Body of pancreas (tissue), 4 donors: ENCODE measurements at regions not wholly inside any gene's neighbourhood (a gene's known extent, or its start where the extent isn't known, plus 50 kb on each side); places are given as distances from the start of the nearest gene placed in this dataset.

Source experiments
- ATAC-seq: fragments of 150-250 bp; one replicate; pipeline ENCODE4 v1.9.1; 2016
- DNase-seq, 4 donors: peaks; one replicate each; pipeline ENCODE4 v3.0.0-alpha.2; 2019
- H3K27ac ChIP-seq, 4 donors: fragments of 200-600 bp; sonication (generic); 1 replicate in 3 of 4; 2 replicates in 1 of 4; pipeline versions ENCODE4 v1.5.1 to v1.6.1; 2016 to 2019; ENCODE audit warnings: mild to moderate bottlenecking in 1 of 4, mixed read lengths in 1 of 4, moderate library complexity in 1 of 4
- H3K27me3 ChIP-seq, 2 donors: fragments of 200-600 bp; sonication (generic); one replicate each; pipeline ENCODE4 v1.6.0; 2016; ENCODE audit warnings: mild to moderate bottlenecking in 1 of 2
- H3K36me3 ChIP-seq, 2 donors: fragments of 200-600 bp; sonication (generic); replicated peaks in 1 of 2; 2 replicates each; pipeline ENCODE4 v1.5.1; 2016; ENCODE audit warnings: low read depth in 2 of 2; ENCODE audit not compliant: insufficient read depth in 1 of 2
- H3K4me1 ChIP-seq: fragments of 200-600 bp; sonication (generic); one replicate; pipeline ENCODE4 v1.6.0; 2016
- H3K4me3 ChIP-seq, 2 donors: fragments of 200-600 bp; sonication (generic); 1 replicate in 1 of 2; 2 replicates in 1 of 2; pipeline ENCODE4 v1.5.1; 2016 to 2019
- H3K9me3 ChIP-seq, 3 donors: fragments of 200-600 bp; sonication (generic); 1 replicate in 2 of 3; 2 replicates in 1 of 3; pipeline ENCODE4 v1.5.1; 2016
- POLR2A ChIP-seq, 3 donors: fragments of 450-650 bp; IDR thresholded peaks; one replicate each; pipeline ENCODE4 v1.6.1; 2016; ENCODE audit warnings: antibody characterized with exemption in 3 of 3, mild to moderate bottlenecking in 2 of 3
- WGBS, 2 donors: methylation state at CpG; one replicate each; pipeline ENCODE4 v1.1.5; 2017; 5-methylcytosine and 5-hydroxymethylcytosine counted together
- intact Hi-C: fragments of 100-400 bp; cut with DNase I; formaldehyde crosslinking; loops from one replicate; pipeline ENCODE4 v1.15.1; 2023
- TF ChIP-seq, protein P1 (sequence below), 7 experiments: fragments of 450-650 bp in 4 of 7; fragments of 200-600 bp in 3 of 7; sonication (generic) in 3 of 7; IDR thresholded peaks; one replicate each; pipeline ENCODE4 v1.5.1; 2016 to 2019; ENCODE audit warnings: antibody characterized with exemption in 7 of 7

DNA sequence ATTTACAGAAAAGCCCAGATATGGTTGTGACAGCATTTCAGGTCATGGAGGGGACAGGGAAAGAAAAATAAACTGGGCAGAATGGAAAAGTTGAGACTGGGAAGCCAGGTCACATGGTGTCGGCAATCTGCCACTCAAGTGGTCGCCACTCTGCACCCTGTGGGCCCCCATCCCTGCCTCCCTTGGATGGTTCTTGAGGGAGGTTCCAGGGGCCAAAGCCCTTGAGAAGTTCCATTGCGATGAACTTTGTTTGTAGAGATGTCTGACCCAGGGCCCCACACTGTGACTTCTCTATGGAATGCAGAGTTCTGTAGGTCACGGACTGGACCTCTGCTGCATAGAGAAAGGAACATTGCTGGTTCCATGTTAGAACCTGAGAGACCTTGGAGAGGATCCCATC is 105.7 kb upstream of the SLC14A2 start:
- H3K9me3 ChIP-seq: no peaks in the 10 kb centered on the region
- no peak for DNase-seq
- intact Hi-C loops: no loop called here
- H3K27me3 ChIP-seq: no peaks in the 10 kb centered on the region
- no peak for TF ChIP-seq POLR2A (IDR thresholded peaks at IDR 0.05)
- TF ChIP-seq, protein P1, sequence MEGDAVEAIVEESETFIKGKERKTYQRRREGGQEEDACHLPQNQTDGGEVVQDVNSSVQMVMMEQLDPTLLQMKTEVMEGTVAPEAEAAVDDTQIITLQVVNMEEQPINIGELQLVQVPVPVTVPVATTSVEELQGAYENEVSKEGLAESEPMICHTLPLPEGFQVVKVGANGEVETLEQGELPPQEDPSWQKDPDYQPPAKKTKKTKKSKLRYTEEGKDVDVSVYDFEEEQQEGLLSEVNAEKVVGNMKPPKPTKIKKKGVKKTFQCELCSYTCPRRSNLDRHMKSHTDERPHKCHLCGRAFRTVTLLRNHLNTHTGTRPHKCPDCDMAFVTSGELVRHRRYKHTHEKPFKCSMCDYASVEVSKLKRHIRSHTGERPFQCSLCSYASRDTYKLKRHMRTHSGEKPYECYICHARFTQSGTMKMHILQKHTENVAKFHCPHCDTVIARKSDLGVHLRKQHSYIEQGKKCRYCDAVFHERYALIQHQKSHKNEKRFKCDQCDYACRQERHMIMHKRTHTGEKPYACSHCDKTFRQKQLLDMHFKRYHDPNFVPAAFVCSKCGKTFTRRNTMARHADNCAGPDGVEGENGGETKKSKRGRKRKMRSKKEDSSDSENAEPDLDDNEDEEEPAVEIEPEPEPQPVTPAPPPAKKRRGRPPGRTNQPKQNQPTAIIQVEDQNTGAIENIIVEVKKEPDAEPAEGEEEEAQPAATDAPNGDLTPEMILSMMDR (IDR thresholded peaks at IDR 0.05): no peak
- H3K4me3 ChIP-seq: no peak overlapping the region
- H3K36me3 ChIP-seq: no peaks in the 10 kb centered on the region
- no peak overlapping the region for H3K27ac ChIP-seq
- no peak for ATAC-seq
- 68 to 72% methylated on average over 4 of the region's 4 CpGs for WGBS, 2 donors
- H3K4me1 ChIP-seq: no peaks in the 10 kb centered on the region

DNA sequence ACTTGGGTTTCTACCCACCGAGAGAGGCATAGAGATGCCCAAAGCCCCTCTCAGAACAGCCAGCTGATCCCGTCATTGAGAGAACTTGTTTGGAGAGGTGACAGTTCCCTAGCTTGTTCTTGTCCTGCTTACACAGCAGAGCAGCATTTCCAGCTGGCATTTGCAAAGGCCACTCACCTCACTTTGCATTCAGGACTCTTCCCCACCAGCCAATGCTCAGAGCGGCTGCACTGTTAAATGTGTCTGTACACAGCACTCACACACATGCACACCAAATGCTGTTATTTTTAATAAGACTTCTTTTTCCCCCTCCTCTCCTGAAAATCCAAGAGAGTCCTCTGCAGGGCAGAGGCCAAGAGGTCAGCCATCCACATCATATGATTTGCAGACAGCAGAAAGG is 104.6 kb upstream of the SLC14A2 start:
- no peaks in the 10 kb centered on the region for H3K4me1 ChIP-seq
- H3K9me3 ChIP-seq: no peaks in the 10 kb centered on the region
- ATAC-seq (no peak), DNase-seq (no peak)
- WGBS, 2 donors: 75 to 83% methylated on average over 3 of the region's 3 CpGs
- intact Hi-C loops: no loop called here
- H3K36me3 ChIP-seq: no peaks in the 10 kb centered on the region
- H3K27ac ChIP-seq: no peak overlapping the region
- H3K27me3 ChIP-seq: no peaks in the 10 kb centered on the region
- no peak overlapping the region for H3K4me3 ChIP-seq
- TF ChIP-seq, protein P1 (IDR thresholded peaks at IDR 0.05): no peak
- no peak for TF ChIP-seq POLR2A (IDR thresholded peaks at IDR 0.05)

GRCh38 chr18:45512363-45512953 is 102.8 kb upstream of the SLC14A2 start:
- ATAC-seq: no peak
- intact Hi-C loops: no loop called here

GRCh38 chr18:45517181-45517741 is 98.0 kb upstream of the SLC14A2 start:
- no peaks in the 10 kb centered on the region for H3K9me3 ChIP-seq
- peak in 3 of 4 donors; percentile 11 to 37 (median 27) for DNase-seq
- H3K36me3 ChIP-seq: no peaks in the 10 kb centered on the region
- TF ChIP-seq, protein P1 (IDR thresholded peaks at IDR 0.05): no peak
- TF ChIP-seq POLR2A (IDR thresholded peaks at IDR 0.05): no peak
- 60 to 73% methylated on average over 11 of the region's 11 CpGs for WGBS, 2 donors
- peaks cover 10% of the 10 kb centered on the region for H3K4me1 ChIP-seq
- no peaks in the 10 kb centered on the region for H3K27me3 ChIP-seq
- peak; percentile 64 for ATAC-seq
- peak overlapping the region in 1 of 4 donors; percentile 41 for H3K27ac ChIP-seq
- H3K4me3 ChIP-seq: no peak overlapping the region
- intact Hi-C loops: no loop called here

More at GRCh38 chr18:45512363-45512953, 102.8 kb upstream of the SLC14A2 start:
- Histone ChIP-seq H3K4me1 (peaks cover 9% of the 10 kb centered on the region), H3K4me3 (no peak overlapping the region), H3K9me3 (no peaks in the 10 kb centered on the region), H3K27me3 (no peaks in the 10 kb centered on the region), H3K36me3 (no peaks in the 10 kb centered on the region), H3K27ac (no peak overlapping the region)
- 36 to 62% methylated on average over 5 of the region's 5 CpGs for WGBS, 2 donors
- TF ChIP-seq, protein P1 (IDR thresholded peaks at IDR 0.05): no peak
- no peak for TF ChIP-seq POLR2A (IDR thresholded peaks at IDR 0.05)
- DNase-seq: no peak
